ENCODE measurements at regions not wholly inside any gene's neighbourhood (a gene's known extent, or its start where the extent isn't known, plus 50 kb on each side); places are given as distances from the start of the nearest gene placed in this dataset.

DNA sequence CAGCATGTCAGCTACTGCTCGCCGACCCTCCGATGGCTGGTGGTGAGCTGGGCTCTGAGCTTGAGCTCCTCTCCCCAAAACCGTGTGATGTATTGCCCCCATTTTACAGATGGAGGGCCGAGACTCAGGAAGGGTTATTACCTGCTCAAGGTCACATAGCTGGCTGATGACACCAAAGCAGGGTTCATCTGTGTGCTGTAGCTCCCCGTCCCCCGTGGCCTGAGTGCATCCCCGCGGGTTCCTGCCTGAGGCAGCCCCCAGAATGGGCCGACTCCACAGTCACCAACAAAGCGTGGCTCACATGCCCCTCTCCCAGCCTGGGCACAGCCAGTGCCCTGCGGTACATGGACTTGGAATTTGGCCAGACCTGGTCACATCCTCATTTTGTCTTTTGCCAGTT, 198.6 kb downstream of the TFCP2L1 start:
- Histone ChIP-seq H3K9me3 (ENCODE audit: low read length) (no peaks in the 10 kb centered on the region), H3K4me2 (ENCODE audit: low read length) (no peak overlapping the region), H3K27me3 (ENCODE audit: low read length) (no peaks in the 10 kb centered on the region), H3K27ac (ENCODE audit: low read length) (no peak overlapping the region), H3K4me1 (ENCODE audit: insufficient read depth, low read length) (peaks cover 7% of the 10 kb centered on the region; the same call in 1 of the 2 replicates), H3K9me2 (replicated peaks; ENCODE audit: low read length) (no peaks in the 10 kb centered on the region), H4K20me1 (ENCODE audit: low read length) (no peaks in the 10 kb centered on the region), H3K36me3 (ENCODE audit: low read depth, low read length) (no peaks in the 10 kb centered on the region), H3F3A (ENCODE audit: low read length, unreplicated experiment) (no peaks in the 10 kb centered on the region), H2AFZ (ENCODE audit: low read length) (no peak overlapping the region), H3K79me2 (ENCODE audit: low read length) (no peaks in the 10 kb centered on the region), H3K4me3 (ENCODE audit: low read length) (no peak overlapping the region), H3K9ac (ENCODE audit: low read length) (no peak overlapping the region)
- ChIA-PET POLR2A (ENCODE audit: unreplicated experiment) (interaction anchor here (0.6 kb wide), 1 partner anchor 785 kb away, joined by 4 read pairs; no protein-coding TSS in a partner anchor), CTCF (interaction anchor here (1.8 kb wide), 1 partner anchor 13 kb away, joined by 5 read pairs; no protein-coding TSS in a partner anchor)
- no peak for DNase-seq
- TF ChIP-seq, protein P1, sequence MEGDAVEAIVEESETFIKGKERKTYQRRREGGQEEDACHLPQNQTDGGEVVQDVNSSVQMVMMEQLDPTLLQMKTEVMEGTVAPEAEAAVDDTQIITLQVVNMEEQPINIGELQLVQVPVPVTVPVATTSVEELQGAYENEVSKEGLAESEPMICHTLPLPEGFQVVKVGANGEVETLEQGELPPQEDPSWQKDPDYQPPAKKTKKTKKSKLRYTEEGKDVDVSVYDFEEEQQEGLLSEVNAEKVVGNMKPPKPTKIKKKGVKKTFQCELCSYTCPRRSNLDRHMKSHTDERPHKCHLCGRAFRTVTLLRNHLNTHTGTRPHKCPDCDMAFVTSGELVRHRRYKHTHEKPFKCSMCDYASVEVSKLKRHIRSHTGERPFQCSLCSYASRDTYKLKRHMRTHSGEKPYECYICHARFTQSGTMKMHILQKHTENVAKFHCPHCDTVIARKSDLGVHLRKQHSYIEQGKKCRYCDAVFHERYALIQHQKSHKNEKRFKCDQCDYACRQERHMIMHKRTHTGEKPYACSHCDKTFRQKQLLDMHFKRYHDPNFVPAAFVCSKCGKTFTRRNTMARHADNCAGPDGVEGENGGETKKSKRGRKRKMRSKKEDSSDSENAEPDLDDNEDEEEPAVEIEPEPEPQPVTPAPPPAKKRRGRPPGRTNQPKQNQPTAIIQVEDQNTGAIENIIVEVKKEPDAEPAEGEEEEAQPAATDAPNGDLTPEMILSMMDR (conservative IDR thresholded peaks at IDR 0.05; ENCODE audit: low read depth, low read length) = no peak
- TF ChIP-seq EZH2 (IDR thresholded peaks at IDR 0.05; ENCODE audit: low read length, unreplicated experiment) (no peak), EZH2phosphoT487 (IDR thresholded peaks at IDR 0.05; ENCODE audit: borderline replicate concordance, low read length) (no peak)
- BruUV-seq (replicated peaks) = no TSS peak
- ATAC-seq = no peak
- intact Hi-C loops (cut with micrococcal nuclease) = no loop called here

DNA sequence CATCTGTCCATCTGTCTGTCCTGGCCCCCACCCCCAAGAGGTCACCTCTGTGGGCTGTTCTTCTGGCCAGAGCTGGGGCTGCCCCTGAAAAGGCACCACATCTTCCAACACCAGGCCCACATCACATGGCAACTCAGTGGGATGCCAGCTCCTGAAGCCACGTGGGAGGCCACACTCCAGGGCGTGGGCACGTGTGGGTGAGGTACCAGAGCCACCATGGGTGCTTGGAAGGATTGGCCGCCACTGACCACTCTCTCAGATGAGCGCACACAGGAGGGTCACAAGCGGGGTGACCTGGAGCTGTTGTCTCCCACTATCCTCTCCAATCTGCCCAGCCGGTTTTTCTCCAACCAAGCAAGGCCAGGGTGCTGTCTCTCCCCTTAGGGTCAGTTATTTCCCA, 197.9 kb downstream of the TFCP2L1 start:
- ChIA-PET CTCF (no interaction called here), POLR2A (ENCODE audit: unreplicated experiment) (no interaction called here)
- ATAC-seq (no peak), DNase-seq (no peak)
- H3K27ac ChIP-seq (ENCODE audit: low read length) = no peak overlapping the region
- intact Hi-C loops (cut with micrococcal nuclease) = no loop called here
- peaks cover 6% of the 10 kb centered on the region; the same call in 1 of the 2 replicates for H3K4me1 ChIP-seq (ENCODE audit: insufficient read depth, low read length)
- no peaks in the 10 kb centered on the region for H3K36me3 ChIP-seq (ENCODE audit: low read depth, low read length)
- no TSS peak for BruUV-seq (replicated peaks)
- H3F3A ChIP-seq (ENCODE audit: low read length, unreplicated experiment) = no peaks in the 10 kb centered on the region
- TF ChIP-seq, protein P1 (conservative IDR thresholded peaks at IDR 0.05; ENCODE audit: low read depth, low read length) = no peak
- no peak for TF ChIP-seq EZH2 (IDR thresholded peaks at IDR 0.05; ENCODE audit: low read length, unreplicated experiment)
- no peak for TF ChIP-seq EZH2phosphoT487 (IDR thresholded peaks at IDR 0.05; ENCODE audit: borderline replicate concordance, low read length)
- H3K4me2 ChIP-seq (ENCODE audit: low read length) = no peak overlapping the region
- H3K9ac ChIP-seq (ENCODE audit: low read length) = no peak overlapping the region
- no peak overlapping the region for H2AFZ ChIP-seq (ENCODE audit: low read length)
- H3K9me2 ChIP-seq (replicated peaks; ENCODE audit: low read length) = no peaks in the 10 kb centered on the region
- no peaks in the 10 kb centered on the region for H4K20me1 ChIP-seq (ENCODE audit: low read length)
- H3K27me3 ChIP-seq (ENCODE audit: low read length) = no peaks in the 10 kb centered on the region
- no peaks in the 10 kb centered on the region for H3K79me2 ChIP-seq (ENCODE audit: low read length)
- H3K9me3 ChIP-seq (ENCODE audit: low read length) = no peaks in the 10 kb centered on the region
- H3K4me3 ChIP-seq (ENCODE audit: low read length) = no peak overlapping the region

DNA sequence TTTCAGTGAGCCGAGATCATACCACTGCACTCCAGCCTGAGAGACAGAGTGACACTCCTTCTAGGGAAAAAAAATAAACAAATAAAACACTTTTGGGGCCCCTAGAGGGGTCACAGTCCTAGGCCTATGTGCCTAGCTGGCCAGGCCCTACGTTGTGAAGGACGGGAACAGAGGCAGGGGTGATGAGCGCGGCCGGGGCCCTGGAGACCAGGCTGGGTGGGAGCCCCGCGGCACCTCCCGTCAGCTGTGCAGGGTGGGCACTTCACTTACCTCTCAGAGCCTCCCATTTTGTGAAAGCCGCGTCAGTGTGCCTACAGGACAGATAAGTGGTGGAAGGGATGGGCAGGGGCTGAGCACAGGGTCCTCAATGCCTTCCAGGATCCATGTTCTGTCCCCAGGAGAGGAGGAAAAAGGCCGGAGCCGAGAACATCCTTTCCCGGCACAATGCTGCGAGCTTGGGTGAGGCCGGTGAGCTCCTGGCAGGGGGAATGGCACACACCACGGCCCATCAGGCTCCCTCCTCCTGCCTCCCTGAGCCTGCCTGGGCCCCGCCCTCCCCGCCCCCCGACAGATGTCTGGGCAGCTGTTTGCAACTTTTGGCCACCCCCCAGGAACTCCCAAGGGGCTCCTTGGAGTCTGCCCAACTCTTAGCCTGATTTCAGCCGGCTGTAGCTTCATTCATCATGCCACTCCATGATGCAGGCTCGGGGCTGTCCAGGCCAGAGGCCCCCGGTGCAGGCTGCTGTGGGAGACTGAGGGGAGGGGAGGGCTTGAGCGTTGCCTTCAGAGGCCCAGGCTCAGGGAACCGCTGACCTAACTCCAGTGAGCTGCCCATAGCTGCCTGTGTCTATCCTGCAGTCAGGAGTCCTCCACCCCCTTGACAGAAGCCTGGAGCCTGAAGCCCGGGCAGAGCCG, 196.5 kb downstream of the TFCP2L1 start:
- Histone ChIP-seq H3K9me3 (ENCODE audit: low read length) (no peaks in the 10 kb centered on the region), H3K9me2 (replicated peaks; ENCODE audit: low read length) (no peaks in the 10 kb centered on the region), H3K4me3 (ENCODE audit: low read length) (no peak overlapping the region), H3K4me1 (ENCODE audit: insufficient read depth, low read length) (peaks cover 6% of the 10 kb centered on the region; the same call in 1 of the 2 replicates), H3K27me3 (ENCODE audit: low read length) (no peaks in the 10 kb centered on the region), H3K27ac (ENCODE audit: low read length) (no peak overlapping the region), H3K9ac (ENCODE audit: low read length) (no peak overlapping the region), H3K4me2 (ENCODE audit: low read length) (no peak overlapping the region), H3K36me3 (ENCODE audit: low read depth, low read length) (no peaks in the 10 kb centered on the region), H3F3A (ENCODE audit: low read length, unreplicated experiment) (no peaks in the 10 kb centered on the region), H4K20me1 (ENCODE audit: low read length) (no peaks in the 10 kb centered on the region), H2AFZ (ENCODE audit: low read length) (no peak overlapping the region), H3K79me2 (ENCODE audit: low read length) (no peaks in the 10 kb centered on the region)
- ATAC-seq (no peak), DNase-seq (no peak)
- TF ChIP-seq EZH2phosphoT487 (IDR thresholded peaks at IDR 0.05; ENCODE audit: borderline replicate concordance, low read length) (no peak), EZH2 (IDR thresholded peaks at IDR 0.05; ENCODE audit: low read length, unreplicated experiment) (no peak)
- TF ChIP-seq, protein P1 (conservative IDR thresholded peaks at IDR 0.05; ENCODE audit: low read depth, low read length) = no peak
- no TSS peak for BruUV-seq (replicated peaks)
- intact Hi-C loops (cut with micrococcal nuclease) = no loop called here
- CTCF ChIA-PET = no interaction called here
- POLR2A ChIA-PET (ENCODE audit: unreplicated experiment) = no interaction called here

Measured in PC-3 (cell line).